Natural killer cell (primary cell): ENCODE measurements at regions not wholly inside any gene's neighbourhood (a gene's known extent, or its start where the extent isn't known, plus 50 kb on each side); places are given as distances from the start of the nearest gene placed in this dataset.
A peak's percentile ranks its signal among the peaks of the same experiment; 100 is the strongest.

ENCODE experiments used
- ATAC-seq, 3 donors: fragments of 150-1000 bp in 2 of 3; fragments of 200-7000 bp in 1 of 3; cut with Tn5 transposase; 1 replicate in 1 of 3; 2 replicates in 2 of 3; pipeline ENCODE4 v1.10.0; 2021; ENCODE audit warnings: mild to moderate bottlenecking in 2 of 3, moderate library complexity in 2 of 3
- DNase-seq, 2 donors: peaks; one replicate each; pipeline versions ENCODE4 v3.0.0 to v3.0.0-alpha.2; 2013 to 2021; ENCODE audit warnings: mixed read lengths in 1 of 2
- H3K27ac ChIP-seq: one replicate; pipeline ENCODE4 v1.5.1; 2013; ENCODE audit warnings: mild to moderate bottlenecking, low read length
- H3K27me3 ChIP-seq: one replicate; pipeline ENCODE4 v1.6.1; 2013; ENCODE audit warnings: low read length; ENCODE audit not compliant: control insufficient read depth, insufficient read depth
- H3K36me3 ChIP-seq: one replicate; pipeline ENCODE4 v1.6.1; 2013; ENCODE audit warnings: low read length; ENCODE audit not compliant: control insufficient read depth, insufficient read depth
- H3K4me1 ChIP-seq: one replicate; pipeline ENCODE4 v1.6.1; 2013; ENCODE audit warnings: low read length; ENCODE audit not compliant: control insufficient read depth, insufficient read depth
- H3K4me3 ChIP-seq: one replicate; pipeline ENCODE4 v1.5.1; 2013; ENCODE audit warnings: low read length
- H3K9me3 ChIP-seq: one replicate; pipeline ENCODE4 v1.6.1; 2013; ENCODE audit warnings: low read length; ENCODE audit not compliant: control insufficient read depth, insufficient read depth
- H3K27ac Mint-ChIP-seq, 2 donors: one replicate each; pipeline ENCODE4 v1.8.0; 2022; ENCODE audit warnings: mild to moderate bottlenecking in 2 of 2, mixed read lengths in 2 of 2, moderate library complexity in 1 of 2
- H3K27me3 Mint-ChIP-seq, 2 donors: one replicate each; pipeline ENCODE4 v1.8.0; 2022; ENCODE audit warnings: low read depth in 2 of 2, mixed read lengths in 2 of 2
- H3K36me3 Mint-ChIP-seq: one replicate; pipeline ENCODE4 v1.8.0; 2022; ENCODE audit warnings: mixed read lengths
- H3K4me1 Mint-ChIP-seq, 2 donors: one replicate each; pipeline ENCODE4 v1.8.0; 2022; ENCODE audit warnings: mixed read lengths in 2 of 2
- H3K4me3 Mint-ChIP-seq: one replicate; pipeline ENCODE4 v1.8.0; 2022; ENCODE audit warnings: mild to moderate bottlenecking, moderate library complexity, mixed read lengths
- H3K9me3 Mint-ChIP-seq, 2 donors: one replicate each; pipeline ENCODE4 v1.8.0; 2022; ENCODE audit warnings: mixed read lengths in 2 of 2
- WGBS: methylation state at CpG from one replicate; pipeline ENCODE4 v1.1.7; 2013; ENCODE audit warnings: missing lambda C conversion rate; ENCODE audit not compliant: insufficient coverage; 5-methylcytosine and 5-hydroxymethylcytosine counted together
- intact Hi-C: fragments of 100-400 bp; cut with micrococcal nuclease; formaldehyde crosslinking; loops from one replicate; pipeline ENCODE4 v1.14.2; 2022
- TF ChIP-seq, protein P1 (sequence below): fragments of 200-600 bp; IDR thresholded peaks from one replicate; pipeline ENCODE4 v1.8.0; 2022; ENCODE audit warnings: antibody characterized with exemption

DNA sequence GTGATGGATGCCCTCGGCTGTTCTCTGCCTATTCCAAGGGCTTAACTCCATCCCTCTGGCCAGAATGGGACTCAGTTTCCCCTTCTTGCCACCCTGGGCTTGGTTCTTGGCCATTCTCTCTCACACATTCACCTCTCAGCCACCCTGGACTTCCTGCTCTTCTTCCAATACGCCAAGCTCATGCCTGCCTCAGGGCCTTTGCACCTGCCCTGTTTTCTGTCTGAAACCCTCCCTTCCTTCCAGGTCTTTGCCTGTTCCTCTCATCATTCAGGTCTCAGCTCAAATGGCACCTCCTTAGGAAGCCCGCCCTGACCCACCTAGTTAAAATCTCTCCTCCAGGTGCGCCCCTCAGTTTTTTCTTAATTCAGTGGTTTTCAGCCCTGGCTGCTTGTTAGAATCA lies 76.6 kb upstream of the TP53I11 start:
- TF ChIP-seq, protein P1, sequence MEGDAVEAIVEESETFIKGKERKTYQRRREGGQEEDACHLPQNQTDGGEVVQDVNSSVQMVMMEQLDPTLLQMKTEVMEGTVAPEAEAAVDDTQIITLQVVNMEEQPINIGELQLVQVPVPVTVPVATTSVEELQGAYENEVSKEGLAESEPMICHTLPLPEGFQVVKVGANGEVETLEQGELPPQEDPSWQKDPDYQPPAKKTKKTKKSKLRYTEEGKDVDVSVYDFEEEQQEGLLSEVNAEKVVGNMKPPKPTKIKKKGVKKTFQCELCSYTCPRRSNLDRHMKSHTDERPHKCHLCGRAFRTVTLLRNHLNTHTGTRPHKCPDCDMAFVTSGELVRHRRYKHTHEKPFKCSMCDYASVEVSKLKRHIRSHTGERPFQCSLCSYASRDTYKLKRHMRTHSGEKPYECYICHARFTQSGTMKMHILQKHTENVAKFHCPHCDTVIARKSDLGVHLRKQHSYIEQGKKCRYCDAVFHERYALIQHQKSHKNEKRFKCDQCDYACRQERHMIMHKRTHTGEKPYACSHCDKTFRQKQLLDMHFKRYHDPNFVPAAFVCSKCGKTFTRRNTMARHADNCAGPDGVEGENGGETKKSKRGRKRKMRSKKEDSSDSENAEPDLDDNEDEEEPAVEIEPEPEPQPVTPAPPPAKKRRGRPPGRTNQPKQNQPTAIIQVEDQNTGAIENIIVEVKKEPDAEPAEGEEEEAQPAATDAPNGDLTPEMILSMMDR: no peak
- Histone ChIP-seq H3K4me3 (no peak overlapping the region), H3K27ac (peak overlapping the region; percentile 32), H3K27me3 (peaks cover 2% of the 10 kb centered on the region), H3K36me3 (no peaks in the 10 kb centered on the region), H3K9me3 (no peaks in the 10 kb centered on the region), H3K4me1 (peaks cover 11% of the 10 kb centered on the region)
- H3K9me3 Mint-ChIP-seq: no peaks in the 10 kb centered on the region
- no peak for ATAC-seq
- H3K4me3 Mint-ChIP-seq: no peak overlapping the region
- 91% methylated on average over 4 of the region's 4 CpGs for WGBS
- no peak for DNase-seq
- H3K27ac Mint-ChIP-seq: no peak overlapping the region
- intact Hi-C loops: no loop called here
- peaks cover 11 to 12% of the 10 kb centered on the region in 2 donors for H3K4me1 Mint-ChIP-seq
- H3K36me3 Mint-ChIP-seq: no peaks in the 10 kb centered on the region
- peaks cover 4 to 8% of the 10 kb centered on the region in 2 donors for H3K27me3 Mint-ChIP-seq

DNA sequence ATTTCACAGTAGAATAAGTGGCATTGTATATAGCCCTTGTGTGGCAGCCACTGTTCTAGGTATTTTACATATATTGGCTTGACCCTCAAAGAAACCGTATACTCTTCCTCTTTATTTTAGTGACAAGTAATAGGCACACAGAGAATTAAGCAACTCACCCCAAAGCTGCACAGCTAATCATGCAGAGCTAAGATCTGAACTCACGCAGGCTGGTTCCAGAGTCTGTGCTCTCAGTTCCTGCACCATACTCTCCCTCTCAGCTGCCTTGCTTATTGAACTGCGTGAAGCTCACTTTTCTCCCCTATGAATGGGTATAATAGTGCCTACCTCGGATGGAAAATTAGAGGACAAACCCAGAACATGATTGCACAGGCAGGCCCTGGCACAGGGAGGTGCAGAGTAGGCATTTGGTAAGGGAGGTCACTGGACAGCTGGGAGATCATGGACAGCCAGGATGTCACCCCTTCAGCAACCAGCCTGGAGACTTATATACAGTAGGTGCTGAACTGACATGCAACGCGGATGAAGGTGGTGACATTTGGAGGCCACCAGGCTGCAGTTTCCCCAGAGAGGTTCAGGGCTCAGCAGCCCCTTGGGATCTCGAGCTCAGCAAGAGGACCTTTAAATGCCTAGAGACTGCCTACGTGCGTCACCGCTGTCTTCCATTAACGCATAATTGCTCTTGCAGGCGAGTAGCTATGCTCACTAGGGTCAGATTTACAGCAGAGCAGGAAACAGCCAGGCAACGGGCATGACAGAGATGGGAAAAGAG lies 78.4 kb upstream of the TP53I11 start:
- Mint-ChIP-seq H3K27ac (no peak overlapping the region), H3K36me3 (no peaks in the 10 kb centered on the region), H3K9me3 (no peaks in the 10 kb centered on the region), H3K27me3 (peaks cover 4 to 8% of the 10 kb centered on the region in 2 donors), H3K4me3 (no peak overlapping the region), H3K4me1 (peaks cover 11 to 12% of the 10 kb centered on the region in 2 donors)
- Histone ChIP-seq H3K4me3 (no peak overlapping the region), H3K9me3 (no peaks in the 10 kb centered on the region), H3K36me3 (no peaks in the 10 kb centered on the region), H3K27ac (peak overlapping the region; percentile 48), H3K4me1 (peaks cover 18% of the 10 kb centered on the region), H3K27me3 (peaks cover 2% of the 10 kb centered on the region)
- TF ChIP-seq, protein P1: no peak
- intact Hi-C loops: no loop called here
- ATAC-seq (no peak), DNase-seq (no peak)
- WGBS: 73% methylated on average over 13 of the region's 13 CpGs

GRCh38 chr11:45030778-45031177 lies 80.1 kb upstream of the TP53I11 start:
- Mint-ChIP-seq H3K27me3 (peaks cover 0 to 8% of the 10 kb centered on the region in 2 donors), H3K4me1 (peaks cover 4 to 6% of the 10 kb centered on the region in 2 donors), H3K4me3 (no peak overlapping the region), H3K27ac (no peak overlapping the region), H3K9me3 (no peaks in the 10 kb centered on the region), H3K36me3 (no peaks in the 10 kb centered on the region)
- Histone ChIP-seq H3K36me3 (no peaks in the 10 kb centered on the region), H3K4me3 (no peak overlapping the region), H3K27ac (no peak overlapping the region), H3K27me3 (peaks cover 2% of the 10 kb centered on the region), H3K4me1 (peaks cover 14% of the 10 kb centered on the region), H3K9me3 (no peaks in the 10 kb centered on the region)
- WGBS: 83% methylated on average over 6 of the region's 6 CpGs
- DNase-seq (no peak), ATAC-seq (no peak)
- intact Hi-C loops: no loop called here
- TF ChIP-seq, protein P1: no peak
